HUDEP-2 (cell line): ENCODE measurements at regions not wholly inside any gene's neighbourhood (a gene's known extent, or its start where the extent isn't known, plus 50 kb on each side); places are given as distances from the start of the nearest gene placed in this dataset.

Source experiments
- DNase-seq, 76 experiments: peaks; one replicate each; lab custom pipeline; 2025; ENCODE audit not compliant: unreplicated experiment in 76 of 76; lab: John Stamatoyannopoulos, UW

GRCh38 chr18:7288544-7288943 lies 57.7 kb downstream of the LRRC30 start:
- DNase-seq = no peak

GRCh38 chr18:7290077-7290476 lies 59.2 kb downstream of the LRRC30 start:
- no peak for DNase-seq

- no peak for DNase-seq
Observed at GRCh38 chr18:7291046-7291445, 60.2 kb downstream of the LRRC30 start.

GRCh38 chr18:7298149-7298548 lies 67.3 kb downstream of the LRRC30 start:
- DNase-seq = no peak

GRCh38 chr18:7301094-7301493 lies 70.2 kb downstream of the LRRC30 start:
- DNase-seq = no peak

- no peak for DNase-seq
Observed at GRCh38 chr18:7303316-7304060, 72.6 kb downstream of the LRRC30 start.

GRCh38 chr18:7304061-7304370 lies 73.1 kb downstream of the LRRC30 start:
- DNase-seq = no peak

- no peak for DNase-seq
Observed at GRCh38 chr18:7305416-7305815, 74.5 kb downstream of the LRRC30 start.

GRCh38 chr18:7307030-7307429 lies 76.1 kb downstream of the LRRC30 start:
- no peak for DNase-seq

GRCh38 chr18:7307526-7307925 lies 76.6 kb downstream of the LRRC30 start:
- no peak for DNase-seq

GRCh38 chr18:7317804-7318231 lies 86.9 kb downstream of the LRRC30 start:
- DNase-seq = no peak

GRCh38 chr18:7319161-7319560 lies 88.3 kb downstream of the LRRC30 start:
- no peak for DNase-seq

- no peak for DNase-seq
Observed at GRCh38 chr18:7321831-7322230, 90.9 kb downstream of the LRRC30 start.

- DNase-seq = no peak
Observed at GRCh38 chr18:7322817-7323485, 92.1 kb downstream of the LRRC30 start.

GRCh38 chr18:7325126-7325430 lies 94.2 kb downstream of the LRRC30 start:
- no peak for DNase-seq

- no peak for DNase-seq
Observed at GRCh38 chr18:7329016-7329415, 98.1 kb downstream of the LRRC30 start.

GRCh38 chr18:7332452-7332851 lies 101.6 kb downstream of the LRRC30 start:
- no peak for DNase-seq

- no peak for DNase-seq
Observed at GRCh38 chr18:7333025-7333562, 102.2 kb downstream of the LRRC30 start.

GRCh38 chr18:7334973-7335568 lies 104.2 kb downstream of the LRRC30 start:
- no peak for DNase-seq

GRCh38 chr18:7336623-7337022 lies 105.7 kb downstream of the LRRC30 start:
- no peak for DNase-seq

GRCh38 chr18:7338846-7339245 lies 108.0 kb downstream of the LRRC30 start:
- no peak for DNase-seq
